GM04503 (cell line): ENCODE measurements at regions not wholly inside any gene's neighbourhood (a gene's known extent, or its start where the extent isn't known, plus 50 kb on each side); places are given as distances from the start of the nearest gene placed in this dataset.

Experiments
- DNase-seq: peaks from one replicate; pipeline ENCODE4 v3.0.0-alpha.2; 2012; ENCODE audit warnings: low read depth

DNA sequence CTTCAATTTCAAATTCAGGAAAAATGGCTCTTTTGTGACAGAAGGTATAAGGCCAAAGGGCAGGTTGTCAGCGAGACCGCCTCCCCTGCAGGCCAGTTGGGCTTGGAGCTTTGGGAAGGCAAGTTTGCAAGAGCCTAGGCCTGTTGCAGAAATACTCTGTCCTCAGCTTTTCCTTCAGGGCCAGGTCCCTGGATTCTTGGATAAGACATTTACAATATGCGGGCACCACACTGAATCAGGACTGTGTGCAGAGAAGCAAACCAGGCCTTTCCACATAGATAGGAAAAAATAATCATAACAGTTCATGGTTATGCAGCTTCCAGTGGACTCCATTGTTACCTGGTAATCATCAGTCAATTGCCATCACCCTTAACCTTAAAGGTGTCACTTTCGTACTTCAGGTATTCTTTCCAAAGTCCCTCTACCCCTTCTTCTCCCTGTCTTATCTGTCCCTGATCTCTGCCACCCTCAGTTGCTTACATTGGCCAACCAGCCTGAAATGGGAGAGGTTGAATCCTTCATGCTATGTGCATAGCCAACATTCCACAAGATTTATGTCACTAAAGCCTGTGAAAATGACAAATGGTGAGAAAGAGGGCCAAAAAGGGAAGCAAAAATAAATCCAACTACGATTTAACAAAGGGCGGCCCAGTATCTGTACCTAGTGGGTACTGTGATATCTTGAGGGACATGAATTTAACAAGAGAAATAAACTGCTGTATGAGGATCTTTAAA, 304.5 kb upstream of the NFE2L3 start:
- DNase-seq = no peak

DNA sequence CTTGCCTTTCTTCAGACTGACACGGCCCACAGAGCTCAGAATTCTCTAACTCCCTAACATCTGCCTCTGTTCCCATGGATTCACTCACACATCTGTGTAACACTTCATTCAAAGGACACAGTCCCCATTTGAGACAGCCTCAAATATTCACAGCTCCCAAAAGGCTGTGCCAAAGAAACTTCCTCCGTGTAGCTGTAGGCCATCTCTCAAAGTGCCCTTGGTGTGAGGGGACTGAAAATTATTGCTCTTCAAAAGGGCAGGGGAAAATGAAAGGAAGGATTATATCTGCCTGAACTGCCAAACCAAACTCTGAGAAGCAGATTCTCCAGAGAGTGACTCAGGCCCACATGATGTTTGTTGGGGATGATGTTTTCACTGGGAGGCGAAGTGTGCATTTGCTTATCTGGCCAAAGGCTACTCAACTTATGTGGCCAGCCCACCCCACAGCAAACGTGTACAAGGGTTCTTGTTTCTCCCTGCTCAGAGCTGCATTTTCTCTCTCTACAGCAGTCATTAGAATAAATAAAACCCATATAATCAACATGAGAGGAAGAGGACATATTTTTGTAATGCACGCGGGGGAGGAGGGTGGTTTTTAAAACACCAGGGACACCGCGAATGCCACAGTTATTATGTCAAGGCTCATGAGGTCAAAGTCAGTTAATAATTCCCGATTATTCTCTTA, 302.4 kb upstream of the NFE2L3 start:
- DNase-seq = peak; percentile 74

DNA sequence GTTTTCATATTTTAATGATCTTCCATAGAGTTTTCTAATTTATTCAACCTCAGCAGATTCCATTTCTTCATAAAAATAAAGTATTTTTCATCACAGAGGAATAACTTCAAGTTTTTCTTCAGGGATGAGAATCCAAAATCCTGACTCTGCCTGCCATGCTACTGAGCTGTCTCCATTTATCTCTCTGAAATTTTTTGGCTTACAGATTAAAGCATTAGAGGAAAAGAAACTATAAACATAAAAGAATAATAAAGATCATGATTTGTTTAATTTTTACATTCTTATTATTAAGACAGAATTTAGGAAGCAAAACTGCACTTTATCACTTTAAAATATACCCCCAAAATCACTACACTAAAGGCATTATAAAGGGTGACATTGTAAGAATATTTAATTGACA, 301.8 kb upstream of the NFE2L3 start:
- DNase-seq = no peak

DNA sequence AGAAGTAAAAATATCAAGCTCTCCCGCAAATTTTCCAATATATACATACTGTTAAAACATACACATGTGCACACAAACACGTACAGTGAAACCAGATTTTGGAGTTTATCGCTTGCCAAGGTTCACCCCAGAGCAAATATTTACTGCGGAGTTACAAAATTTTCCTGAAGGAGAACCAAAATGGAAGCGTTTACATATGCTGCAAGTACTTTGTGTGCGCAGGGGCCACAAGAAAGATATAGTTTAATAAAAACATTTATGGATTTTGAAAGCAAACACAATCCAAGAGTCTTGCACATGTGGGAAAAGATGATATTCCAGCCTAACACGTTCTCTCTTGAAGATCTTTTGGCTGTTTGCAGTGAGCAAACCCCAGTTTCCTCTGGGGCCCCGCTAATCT, 301.3 kb upstream of the NFE2L3 start:
- no peak for DNase-seq

DNA sequence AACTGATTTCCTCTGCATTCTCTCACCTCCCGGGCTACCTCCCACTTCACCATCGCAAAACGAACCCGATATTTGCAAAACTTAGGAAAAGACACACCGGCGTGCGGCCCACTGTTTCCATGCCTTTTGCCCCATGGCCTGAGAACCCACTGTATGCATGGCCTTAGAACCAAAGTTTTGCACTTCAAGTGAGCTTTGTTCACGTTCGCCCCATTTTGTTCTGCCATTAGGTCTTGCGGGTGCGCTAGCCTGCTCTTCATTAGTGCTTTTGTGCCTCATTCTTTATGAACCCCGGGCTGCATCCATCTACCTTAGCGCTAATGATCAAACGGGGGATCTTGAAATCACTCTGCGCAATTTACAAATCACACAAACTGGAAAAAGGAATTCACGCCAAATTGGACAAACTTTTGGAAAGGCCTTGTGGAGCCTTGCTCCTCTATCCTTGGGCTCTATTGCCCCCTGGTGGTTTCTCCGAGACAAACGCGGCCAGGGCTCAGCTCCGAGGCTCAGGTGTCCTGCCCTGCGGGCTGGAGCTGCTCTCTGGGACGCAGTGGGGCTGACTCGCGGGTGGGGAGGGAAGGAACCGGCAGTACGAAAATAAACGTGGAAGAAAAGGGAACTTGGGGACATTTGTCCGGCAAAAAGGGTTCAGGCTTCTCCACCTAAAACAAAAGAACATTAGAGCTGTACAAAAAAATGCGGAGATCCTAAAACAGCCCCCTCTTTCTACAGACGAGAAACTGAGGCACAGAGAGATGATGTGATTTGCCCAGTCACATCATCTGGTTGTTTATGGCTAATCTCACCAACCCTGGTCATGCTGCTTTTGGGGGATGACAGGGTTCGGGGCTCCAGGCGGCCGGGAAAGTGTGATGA, 300.4 kb upstream of the NFE2L3 start:
- no peak for DNase-seq

DNA sequence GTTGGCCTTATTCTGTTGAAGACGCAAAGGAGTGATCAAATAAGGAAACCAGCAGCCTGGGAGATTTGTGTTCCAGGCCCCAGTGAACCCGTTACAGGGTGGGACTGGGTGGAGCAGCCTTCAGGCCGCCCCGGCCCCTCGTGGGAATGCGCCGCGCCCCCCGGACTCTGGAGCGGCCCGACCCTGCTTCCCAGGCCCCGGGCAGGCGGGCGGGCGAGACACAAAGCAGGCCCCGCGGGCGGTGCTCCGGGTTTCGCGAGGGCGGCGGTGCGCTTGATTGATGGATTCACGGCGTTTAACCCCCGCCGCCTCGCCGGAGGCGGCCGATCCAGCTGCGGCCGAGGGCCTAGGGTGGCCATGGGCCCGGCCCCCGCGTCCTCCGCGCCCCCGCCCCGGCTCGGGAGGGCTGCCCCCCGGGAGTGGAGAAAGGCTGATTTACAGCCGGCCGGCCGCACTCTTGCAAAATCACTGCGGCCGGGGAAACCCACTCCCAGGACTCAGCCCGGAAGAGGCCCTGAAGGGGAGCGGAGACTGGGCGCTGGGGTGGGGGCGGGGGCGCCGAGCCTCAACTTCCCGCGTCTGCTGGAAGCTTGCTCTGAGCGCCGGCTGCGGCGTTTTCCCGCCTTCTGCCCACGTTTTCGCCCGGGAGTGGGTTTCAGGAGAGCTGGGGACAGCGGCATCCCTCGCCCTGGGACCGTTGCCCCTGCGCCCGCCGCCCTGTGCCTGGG, 299.6 kb upstream of the NFE2L3 start:
- DNase-seq = no peak

DNA sequence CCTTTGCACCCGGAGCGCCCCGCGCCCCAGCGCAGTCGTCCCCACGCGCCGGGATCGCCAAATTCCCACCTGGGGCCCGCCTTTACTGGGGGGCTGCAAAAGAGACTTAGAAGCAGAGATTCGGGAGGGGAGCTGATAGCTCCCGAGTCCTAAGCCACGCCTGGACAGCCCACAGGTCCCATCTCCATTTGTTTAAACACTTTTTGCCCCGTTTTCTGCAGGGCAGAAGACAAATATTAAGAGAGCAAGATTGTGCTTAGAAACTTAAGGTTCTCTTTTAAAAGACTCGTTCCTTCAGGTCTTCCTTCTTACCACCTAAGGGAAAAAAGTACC, 299.1 kb upstream of the NFE2L3 start:
- DNase-seq = no peak

DNA sequence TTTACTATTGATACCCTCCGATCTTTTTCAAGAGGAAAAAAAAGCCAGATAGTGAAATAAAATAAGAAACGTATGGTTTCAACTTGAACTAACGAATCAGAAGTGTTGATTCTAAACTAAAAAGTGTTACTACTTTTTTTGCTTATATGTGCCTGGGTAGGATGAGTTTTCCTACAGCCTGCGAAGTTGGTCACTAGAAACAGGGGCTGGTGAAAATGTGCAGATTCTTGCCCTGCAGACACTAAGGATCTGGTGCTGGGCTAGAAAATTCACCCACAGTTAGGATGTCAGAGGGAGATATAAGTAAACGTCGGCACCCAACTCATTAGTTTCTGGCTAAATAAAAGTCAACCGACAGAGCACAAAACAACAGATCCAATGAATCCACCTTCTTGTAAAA, 298.7 kb upstream of the NFE2L3 start:
- DNase-seq = no peak

DNA sequence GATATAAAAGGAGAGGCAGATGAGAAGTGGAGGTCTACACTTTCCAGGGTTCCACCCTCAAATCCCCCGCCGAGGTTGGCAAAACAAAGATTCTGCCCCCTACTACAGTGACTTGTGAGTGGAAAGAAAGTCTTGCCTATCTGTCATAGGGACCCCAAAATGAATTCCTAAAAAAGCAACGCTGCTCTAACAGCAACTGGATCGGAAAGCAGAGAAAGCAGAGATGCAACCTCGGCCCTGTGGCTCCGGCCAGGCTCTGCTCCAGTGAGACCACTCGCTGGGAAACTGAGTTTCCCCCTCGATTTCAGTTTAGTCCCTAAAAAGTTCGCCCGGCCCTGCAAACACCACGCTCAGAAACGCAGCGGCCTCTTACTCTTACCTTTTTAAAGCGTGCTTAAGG, 297.9 kb upstream of the NFE2L3 start:
- no peak for DNase-seq

DNA sequence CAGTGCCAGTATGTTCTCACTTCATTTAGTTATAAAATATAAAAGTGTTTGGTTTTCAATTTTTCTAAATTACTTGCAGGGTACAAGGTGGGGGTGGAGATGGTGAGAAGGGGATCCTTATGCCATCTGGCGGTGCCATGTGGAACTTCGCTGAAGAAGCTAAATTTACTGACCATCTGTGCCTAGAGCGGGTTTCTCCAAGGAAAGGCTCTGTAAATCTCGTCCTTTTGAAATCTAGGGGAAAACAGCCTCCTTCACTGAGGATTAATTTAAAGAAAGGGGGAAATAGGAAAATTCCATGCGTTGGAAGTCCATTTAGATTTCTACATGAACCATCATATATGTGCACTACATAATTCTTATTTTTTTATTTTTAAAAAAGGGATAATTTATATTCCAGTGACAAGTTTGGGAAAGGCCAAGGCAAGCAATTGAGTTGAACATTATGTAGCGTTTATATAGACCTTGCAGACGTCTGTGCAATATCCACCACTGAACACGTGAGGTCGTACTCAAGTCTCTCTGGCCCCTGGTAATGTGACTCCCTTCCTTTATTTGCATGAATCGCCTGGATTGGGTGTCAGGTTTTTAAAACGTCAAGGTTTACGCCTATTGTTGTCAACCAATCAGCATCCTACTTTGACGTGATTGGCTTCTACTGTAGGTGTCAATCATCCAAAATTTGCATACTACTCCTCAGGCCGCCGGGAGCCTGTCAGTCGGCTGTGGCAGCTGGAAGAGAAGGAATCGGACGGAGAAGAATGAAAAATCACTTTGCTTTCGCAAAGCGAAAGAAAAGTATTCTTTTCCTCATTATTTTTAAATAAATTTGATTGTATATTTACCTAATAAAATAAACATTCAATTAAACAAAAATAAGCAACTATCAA, 297.1 kb upstream of the NFE2L3 start:
- peak; percentile 99 for DNase-seq

DNA sequence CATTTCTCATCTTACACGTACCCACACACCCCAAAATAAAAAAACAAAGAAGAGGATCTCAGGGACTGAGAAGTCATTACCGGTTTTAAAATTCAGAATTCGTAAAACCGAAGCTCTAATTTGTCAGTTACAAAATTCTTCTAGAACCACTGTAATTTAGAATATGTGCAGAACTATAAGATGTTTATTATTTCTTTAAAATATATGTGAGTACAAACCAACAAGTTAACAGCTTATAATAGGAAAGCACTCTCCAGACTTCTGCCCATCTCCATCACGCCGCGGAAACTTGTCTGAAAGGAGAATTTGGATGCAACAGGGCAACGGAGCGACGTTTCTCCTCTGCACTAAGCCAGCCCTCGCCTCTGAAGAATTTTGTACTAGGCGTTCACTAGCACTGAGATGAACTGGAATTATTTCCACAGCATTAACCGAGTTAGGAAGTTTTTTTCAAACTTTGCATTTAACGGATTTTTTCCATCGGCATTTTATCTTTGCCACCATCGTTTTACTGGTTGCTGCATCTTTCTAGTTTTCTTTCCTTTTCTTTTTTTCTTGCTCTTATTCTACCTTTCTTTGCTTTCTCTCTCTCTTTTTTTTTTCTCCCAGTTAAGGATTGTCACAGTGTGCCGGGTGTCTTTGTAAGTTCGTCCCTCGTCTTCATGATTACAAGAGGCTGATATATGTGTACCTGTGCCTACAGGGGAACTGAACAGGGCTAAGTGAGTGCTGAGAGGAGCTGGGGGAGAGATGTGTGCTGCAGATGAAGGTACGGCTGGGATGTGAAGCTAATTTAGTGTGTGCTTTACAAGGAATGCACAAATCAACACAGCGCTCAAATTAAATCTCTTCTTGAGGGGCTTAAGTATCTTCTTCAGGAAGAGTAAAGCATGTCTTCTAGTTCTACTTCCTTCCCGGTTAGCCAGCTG, 295.9 kb upstream of the NFE2L3 start:
- no peak for DNase-seq

DNA sequence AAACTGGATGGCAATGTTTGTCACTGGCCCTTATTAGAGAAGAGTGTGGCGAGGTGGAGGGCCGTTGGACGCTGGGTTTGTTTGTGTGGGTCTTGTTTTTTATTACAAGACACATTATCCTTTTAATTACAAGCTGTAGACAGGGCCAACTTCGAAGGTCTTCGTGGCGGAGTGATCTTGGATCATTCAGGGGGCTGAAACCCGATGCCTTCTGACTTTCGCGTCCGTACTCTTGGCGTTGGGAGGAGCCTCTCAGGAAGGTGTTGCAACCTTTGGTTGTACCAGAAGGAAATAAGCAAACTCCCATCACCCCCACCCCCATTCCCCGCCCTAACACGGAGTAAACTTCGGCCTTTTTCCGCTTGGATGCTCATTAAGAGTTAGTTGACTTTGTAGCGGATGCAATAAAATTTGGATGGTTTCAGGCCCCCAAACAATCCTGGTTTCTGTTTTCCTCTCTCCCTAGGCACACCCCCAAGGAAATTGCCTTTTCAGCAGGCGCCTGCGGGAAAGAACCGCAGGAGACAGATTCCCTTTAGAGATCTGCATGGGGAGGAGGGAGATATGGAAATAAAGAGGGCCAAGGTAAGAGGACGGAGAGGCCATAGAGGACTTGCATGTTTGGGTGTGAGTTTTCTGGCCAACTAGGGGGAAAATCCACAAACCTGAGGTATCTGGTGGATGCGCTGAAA, 294.5 kb upstream of the NFE2L3 start:
- no peak for DNase-seq

DNA sequence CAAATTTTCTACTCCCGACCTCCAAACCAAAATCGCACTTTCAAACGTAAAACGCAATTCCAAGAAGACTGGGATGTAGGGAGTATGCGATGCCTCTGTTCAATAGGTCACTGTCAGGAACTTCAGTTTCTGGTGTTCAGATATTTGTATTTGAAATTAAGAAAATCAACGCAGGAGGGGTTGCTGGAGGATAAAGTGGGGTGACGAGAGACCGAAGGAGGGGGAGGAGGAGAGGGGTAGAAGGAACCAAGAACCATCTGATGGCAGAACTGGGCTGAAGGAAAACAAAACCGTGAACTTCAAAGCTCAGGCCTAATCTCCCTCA, 293.8 kb upstream of the NFE2L3 start:
- no peak for DNase-seq

DNA sequence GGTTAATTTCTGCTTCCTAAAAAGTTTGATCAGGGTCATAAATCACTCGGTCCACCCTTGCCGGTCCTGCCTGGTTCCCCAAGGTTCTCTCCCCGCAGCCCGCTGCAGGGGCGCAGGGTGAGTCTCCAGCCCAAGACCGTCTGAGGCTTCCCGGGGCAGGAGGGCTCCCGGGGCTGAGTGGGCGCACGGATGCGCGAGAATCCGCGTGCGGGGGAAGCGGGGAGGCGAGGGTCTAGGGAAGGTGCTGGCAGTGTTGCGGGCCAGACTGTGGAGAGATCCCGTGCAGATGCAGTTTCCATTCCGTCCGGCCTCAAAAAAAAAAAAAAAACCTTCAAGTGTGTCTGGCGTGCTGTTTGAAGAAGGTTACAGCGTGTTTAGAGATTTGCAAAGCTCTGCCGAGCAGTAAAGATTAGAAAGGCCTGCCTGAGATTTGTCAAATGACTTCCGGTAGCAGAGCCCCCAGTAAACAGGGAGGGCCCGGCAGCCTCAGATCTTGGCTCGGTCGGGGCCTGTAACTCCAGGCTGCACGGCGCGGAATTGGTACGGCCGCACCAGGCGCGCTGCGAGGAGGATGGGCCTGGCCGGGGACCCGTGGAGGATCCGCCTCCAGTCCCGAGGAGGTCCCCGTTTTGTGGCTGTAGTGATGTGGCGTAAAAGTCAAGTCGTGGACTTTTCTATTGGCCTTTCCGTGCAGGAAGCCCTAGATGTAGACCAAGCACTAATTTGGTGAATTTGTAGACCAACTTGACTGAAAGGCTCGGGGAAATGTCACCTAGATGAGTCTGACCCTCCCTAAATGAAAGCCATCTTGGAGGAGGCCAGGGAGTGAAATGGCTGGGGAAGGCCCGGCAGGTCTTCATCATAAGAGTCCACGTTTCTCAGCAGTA, 293.2 kb upstream of the NFE2L3 start:
- DNase-seq = no peak

DNA sequence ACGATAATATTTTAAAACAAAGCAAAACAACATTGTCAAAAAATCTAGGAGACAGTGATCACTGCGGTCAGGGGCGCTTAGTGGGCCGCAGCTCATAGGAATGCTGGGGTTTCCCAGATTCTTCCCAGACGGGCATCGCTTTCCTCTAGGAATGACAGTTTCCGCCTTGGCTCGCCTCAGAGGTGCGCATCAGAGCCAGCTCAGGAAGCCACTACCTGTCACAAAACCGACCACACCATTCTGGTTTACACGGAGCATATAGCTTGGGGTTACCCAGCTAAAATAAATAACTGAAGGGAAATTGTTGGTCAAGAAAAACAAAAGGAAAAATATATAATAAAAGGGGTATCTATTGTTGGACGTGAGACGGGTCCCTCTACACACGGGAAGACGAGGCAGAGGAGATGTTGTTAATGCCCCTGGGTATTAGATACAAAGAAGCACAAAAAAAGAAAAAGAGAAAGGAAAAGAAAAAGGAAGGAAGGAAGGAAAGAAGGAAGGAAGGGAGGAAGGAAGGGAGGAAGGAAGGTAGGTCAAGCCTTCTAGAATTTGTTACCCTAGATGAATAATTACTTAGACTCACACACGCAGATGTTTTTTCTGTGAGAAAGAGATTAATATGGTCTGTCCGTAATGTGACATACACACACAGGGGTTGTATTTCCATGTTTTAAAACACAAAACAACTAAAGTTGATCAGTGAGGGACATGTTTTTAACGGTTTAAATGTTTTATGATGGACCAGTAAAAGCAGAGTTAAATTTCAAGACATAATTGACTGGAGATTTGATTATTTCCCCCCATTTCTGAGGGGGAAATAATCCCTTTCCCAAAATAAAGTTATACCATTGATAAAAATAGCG, 292.4 kb upstream of the NFE2L3 start:
- DNase-seq = no peak

DNA sequence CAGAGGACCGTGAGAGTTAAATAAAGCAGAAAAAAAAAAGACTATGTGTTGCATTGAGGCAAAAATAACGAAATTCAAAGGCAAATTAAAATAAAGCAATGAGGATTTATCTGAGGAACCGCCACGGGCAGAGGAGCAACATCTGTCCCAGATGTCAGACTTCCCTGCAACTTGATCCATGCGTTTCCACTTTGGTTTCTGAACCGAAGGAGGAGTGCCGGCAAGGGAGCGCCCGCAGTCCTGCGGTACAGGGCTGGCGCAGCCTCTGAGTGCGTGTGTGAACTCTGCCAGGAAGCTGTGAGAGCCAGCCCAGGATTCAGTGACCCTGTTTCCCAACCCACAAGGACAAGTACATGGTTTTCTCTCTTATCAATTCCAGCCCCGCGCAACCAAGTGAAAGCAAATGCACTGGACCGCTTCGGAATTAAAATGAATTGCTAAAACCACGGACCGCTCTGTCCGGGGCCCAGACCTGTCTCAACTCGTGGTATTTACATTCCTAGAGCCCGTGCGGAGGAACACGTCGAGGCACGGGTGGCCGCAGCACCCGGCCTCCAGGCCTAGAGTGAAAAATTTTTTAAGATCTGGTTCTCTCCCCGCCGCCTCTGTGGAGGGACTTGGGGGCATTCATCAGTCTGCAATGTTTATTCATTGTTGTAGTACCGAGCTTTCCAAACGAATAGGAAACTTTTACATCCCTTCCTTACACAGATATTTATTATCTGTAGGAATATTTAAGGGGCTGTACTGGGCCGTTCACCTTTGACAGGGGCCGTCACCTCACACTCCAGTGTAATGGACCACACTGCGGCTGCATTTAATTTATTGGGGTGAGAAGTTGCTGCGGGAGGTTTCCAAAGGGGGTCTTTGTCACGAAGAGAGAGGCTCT, 291.5 kb upstream of the NFE2L3 start:
- no peak for DNase-seq

DNA sequence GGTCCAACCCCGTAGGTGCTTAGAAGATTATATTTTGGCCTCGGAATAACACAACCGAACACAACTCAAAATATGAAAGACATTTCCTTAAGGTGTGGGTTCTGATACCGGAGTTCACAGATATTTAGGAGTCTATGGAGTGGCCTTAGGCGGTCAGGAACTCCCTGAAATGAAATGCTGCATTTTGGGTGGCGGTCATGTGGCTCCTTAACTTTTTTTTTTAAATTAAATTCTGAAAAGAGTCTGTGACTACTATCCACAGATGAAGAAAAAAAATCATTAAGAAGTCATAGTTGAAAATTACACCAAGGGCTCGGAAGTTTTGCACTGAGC, 290.9 kb upstream of the NFE2L3 start:
- DNase-seq = no peak
